Endothelial cell of umbilical vein (primary cell): ENCODE measurements at regions not wholly inside any gene's neighbourhood (a gene's known extent, or its start where the extent isn't known, plus 50 kb on each side); places are given as distances from the start of the nearest gene placed in this dataset.

Experiments used
- BruUV-seq: library from RNA; stranded (reverse); fragments of 400-500 nt; replicated peaks from 2 replicates; lab custom pipeline; 2021; lab: Mats Ljungman, UMichigan
- CTCF ChIA-PET: fragments of 300-600, 350-600 bp; sonication (Branson Sonifier 250); formaldehyde crosslinking; loops from one replicate; lab custom pipeline; 2021; ENCODE audit warnings: antibody characterized with exemption, inconsistent platforms; lab: Charles Lee
- POLR2A ChIA-PET: fragments of 300-600, 350-600 bp; sonication (Branson Sonifier 250); formaldehyde crosslinking; loops from one replicate; lab custom pipeline; 2021; ENCODE audit warnings: antibody characterized with exemption, inconsistent platforms; lab: Charles Lee
- DNase-seq: peaks from one replicate; pipeline ENCODE4 v3.0.0-alpha.2; 2011; ENCODE audit warnings: low read depth, low spot score
- FAIRE-seq: peaks from 2 replicates; lab custom pipeline; 2011; peaks lifted over from hg19 to GRCh38; lab: Jason Lieb, UNC
- H2AFZ ChIP-seq: 2 replicates; pipeline ENCODE4 v1.6.0; 2012; ENCODE audit warnings: low read depth, low read length, control low read depth, inconsistent platforms
- H3K27ac ChIP-seq: 2 replicates; pipeline ENCODE4 v1.5.1; 2011; ENCODE audit warnings: low read depth, mild to moderate bottlenecking, control low read depth, low read length, moderate library complexity; ENCODE audit not compliant: insufficient read depth
- H3K27me3 ChIP-seq, 2 experiments: 2 replicates each; pipeline versions ENCODE4 v1.6.0 to v1.6.1; 2011; ENCODE audit warnings: low read length in 2 of 2, mixed read lengths in 1 of 2; ENCODE audit not compliant: control insufficient read depth in 2 of 2, insufficient read depth in 2 of 2
- H3K36me3 ChIP-seq, 2 experiments: 2 replicates in 1 of 2; 3 replicates in 1 of 2; pipeline ENCODE4 v1.5.1; 2011; ENCODE audit warnings: low read length in 2 of 2, mild to moderate bottlenecking in 1 of 2, moderate library complexity in 1 of 2; ENCODE audit not compliant: control insufficient read depth in 2 of 2, insufficient read depth in 2 of 2; ENCODE audit errors: extremely low read depth in 1 of 2
- H3K4me1 ChIP-seq: 3 replicates; pipeline ENCODE4 v1.5.1; 2011; ENCODE audit warnings: mild to moderate bottlenecking, low read length; ENCODE audit not compliant: control insufficient read depth, insufficient read depth; ENCODE audit errors: extremely low read depth
- H3K4me2 ChIP-seq: 2 replicates; pipeline ENCODE4 v1.6.1; 2011; ENCODE audit warnings: low read length, control low read depth, mixed read lengths; ENCODE audit not compliant: insufficient read depth
- H3K4me3 ChIP-seq, 3 experiments: fragments of 200-600 bp in 1 of 3; sonication (generic), shearing (Covaris generic) in 1 of 3; replicated peaks in 1 of 3; 2 replicates each; pipeline ENCODE4 v1.5.1; 2011 to 2016; ENCODE audit warnings: control low read depth in 3 of 3, low read length in 3 of 3, mild to moderate bottlenecking in 2 of 3, inconsistent platforms in 1 of 3, low read depth in 1 of 3, moderate library complexity in 1 of 3; ENCODE audit not compliant: insufficient read depth in 1 of 3
- H3K79me2 ChIP-seq: 2 replicates; pipeline ENCODE4 v1.6.0; 2012; ENCODE audit warnings: low read length, inconsistent platforms; ENCODE audit not compliant: control insufficient read depth, insufficient read depth
- H3K9ac ChIP-seq: replicated peaks from 2 replicates; pipeline ENCODE3; 2011; ENCODE audit warnings: low read length, control low read depth; ENCODE audit not compliant: insufficient read depth; ENCODE audit errors: extremely low read depth
- H3K9me1 ChIP-seq: replicated peaks from 3 replicates; pipeline ENCODE4 v1.6.0; 2011; ENCODE audit warnings: mild to moderate bottlenecking, low read length; ENCODE audit not compliant: control insufficient read depth, insufficient read depth; ENCODE audit errors: extremely low read depth
- H3K9me3 ChIP-seq: replicated peaks from 2 replicates; pipeline ENCODE4 v1.5.1; 2012; ENCODE audit warnings: low read length, inconsistent platforms; ENCODE audit not compliant: control insufficient read depth, insufficient read depth
- H4K20me1 ChIP-seq: replicated peaks from 2 replicates; pipeline ENCODE3; 2011; ENCODE audit warnings: mild to moderate bottlenecking, low read length; ENCODE audit not compliant: control insufficient read depth, insufficient read depth; ENCODE audit errors: extremely low read depth
- CTCF ChIP-seq, 2 donors: IDR thresholded peaks; 1 replicate in 1 of 2; 2 replicates in 1 of 2; pipeline ENCODE4 v1.5.1; 2011; ENCODE audit warnings: low read length in 2 of 2, mild to moderate bottlenecking in 2 of 2, moderate library complexity in 2 of 2, control low read depth in 1 of 2, inconsistent platforms in 1 of 2, low read depth in 1 of 2; ENCODE audit not compliant: insufficient read depth in 1 of 2; ENCODE audit errors: extremely low read depth in 1 of 2
- EZH2 ChIP-seq: IDR thresholded peaks from 2 replicates; pipeline ENCODE4 v1.6.1; 2012; ENCODE audit warnings: borderline replicate concordance, low read depth, mild to moderate bottlenecking, moderate library complexity, low read length, inconsistent platforms; ENCODE audit not compliant: severe bottlenecking
- FOS ChIP-seq: IDR thresholded peaks from 2 replicates; pipeline ENCODE4 v1.6.1; 2011; ENCODE audit warnings: mild to moderate bottlenecking, low read length, moderate library complexity, borderline replicate concordance; ENCODE audit not compliant: insufficient read depth
- GATA2 ChIP-seq: IDR thresholded peaks from 2 replicates; pipeline ENCODE4 v1.7.0; 2011; ENCODE audit warnings: low read depth, mild to moderate bottlenecking, moderate library complexity, mixed read lengths, low read length; ENCODE audit not compliant: insufficient read length, insufficient read depth
- JUN ChIP-seq: IDR thresholded peaks from 2 replicates; pipeline ENCODE4 v1.6.1; 2011; ENCODE audit warnings: borderline replicate concordance, low read depth; ENCODE audit not compliant: insufficient read length, insufficient read depth
- MAX ChIP-seq: IDR thresholded peaks from 2 replicates; pipeline ENCODE4 v1.6.1; 2011; ENCODE audit not compliant: insufficient read depth, insufficient read length
- MYC ChIP-seq: IDR thresholded peaks from one replicate; pipeline ENCODE4 v1.6.1; 2011; ENCODE audit warnings: mild to moderate bottlenecking, low read depth, low read length
- POLR2A ChIP-seq: IDR thresholded peaks from 2 replicates; pipeline ENCODE4 v1.6.1; 2012; ENCODE audit warnings: low read depth, mild to moderate bottlenecking, control low read depth, low read length
- POLR2AphosphoS5 ChIP-seq: IDR thresholded peaks from 2 replicates; pipeline ENCODE4 v1.6.1; 2012; ENCODE audit warnings: low read depth, mild to moderate bottlenecking, control low read depth, low read length, moderate library complexity; ENCODE audit not compliant: insufficient read depth
- dilution Hi-C: fragments of 300-500 bp; cut with MboI; formaldehyde crosslinking; loops from one replicate; pipeline ENCODE4 v1.15.0; 2019; ENCODE audit warnings: low sequenced_read_pairs; ENCODE audit not compliant: extremely low pct_ligation_motif_present
- intact Hi-C: fragments of 100-400 bp; cut with micrococcal nuclease; formaldehyde crosslinking; loops from one replicate; pipeline ENCODE4 v1.10.0; 2022

GRCh38 chr1:200473698-200474371, 64.0 kb upstream of the ZNF281 start:
- FAIRE-seq (no peak), DNase-seq (no peak)
- ChIA-PET POLR2A (no interaction called here), CTCF (interaction anchor here (0.7 to 1.5 kb wide), 2 partner anchors 35 to 45 kb away, joined by 3 to 4 read pairs; no protein-coding TSS in a partner anchor)
- no peak overlapping the region for H3K27ac ChIP-seq
- no peaks in the 10 kb centered on the region for H3K36me3 ChIP-seq
- no peaks in the 10 kb centered on the region for H4K20me1 ChIP-seq
- intact Hi-C loops = no loop called here
- H2AFZ ChIP-seq = no peak overlapping the region
- no peaks in the 10 kb centered on the region for H3K9me1 ChIP-seq
- peaks cover 0 to 5% of the 10 kb centered on the region in 2 experiments for H3K27me3 ChIP-seq
- TF ChIP-seq MAX = no peak
- TF ChIP-seq FOS = no peak
- TF ChIP-seq CTCF (IDR thresholded peaks at IDR 0.05; ENCODE audit: extremely low read depth in 1 of 2, insufficient read depth in 1 of 2, low read depth in 1 of 2, low read length in 2 of 2) = no peak
- TF ChIP-seq MYC = no peak
- no peak for TF ChIP-seq GATA2
- TF ChIP-seq POLR2A = no peak
- TF ChIP-seq POLR2AphosphoS5 = no peak
- TF ChIP-seq EZH2 = no peak
- TF ChIP-seq JUN = no peak
- no peak overlapping the region for H3K4me3 ChIP-seq
- BruUV-seq = no TSS peak
- no peaks in the 10 kb centered on the region for H3K4me1 ChIP-seq
- dilution Hi-C loops = no loop called here
- no peaks in the 10 kb centered on the region for H3K9me3 ChIP-seq
- no peak overlapping the region for H3K9ac ChIP-seq
- no peaks in the 10 kb centered on the region for H3K79me2 ChIP-seq
- no peak overlapping the region for H3K4me2 ChIP-seq
